Panc1 (cell line): ENCODE measurements at regions not wholly inside any gene's neighbourhood (a gene's known extent, or its start where the extent isn't known, plus 50 kb on each side); places are given as distances from the start of the nearest gene placed in this dataset.

Experiments used
- ATAC-seq: fragments of 200-7000 bp; cut with Tn5 transposase; 2 replicates; pipeline ENCODE4 v1.9.1; 2020; ENCODE audit warnings: mild to moderate bottlenecking, moderate library complexity
- BruUV-seq: library from RNA; stranded (reverse); fragments of 400-500 nt; replicated peaks from 2 replicates; lab custom pipeline; 2021; lab: Mats Ljungman, UMichigan
- CTCF ChIA-PET: fragments of 300-600 bp; sonication (Branson Sonifier 250); formaldehyde crosslinking; loops from one replicate; lab custom pipeline; 2022; ENCODE audit warnings: antibody characterized with exemption; lab: Charles Lee
- POLR2A ChIA-PET: fragments of 300-600 bp; sonication (Branson Sonifier 250); formaldehyde crosslinking; loops from one replicate; lab custom pipeline; 2022; ENCODE audit warnings: antibody characterized with exemption; lab: Charles Lee
- DNase-seq: peaks from one replicate; pipeline ENCODE4 v3.0.0-alpha.2; 2010; ENCODE audit warnings: low read depth, low spot score
- H3K27ac ChIP-seq: 2 replicates; pipeline ENCODE4 v1.5.1; 2011; ENCODE audit warnings: mild to moderate bottlenecking, low read length, inconsistent platforms
- H3K27me3 ChIP-seq: fragments of 200-500 bp; sonication (Bioruptor generic); 2 replicates; pipeline ENCODE4 v1.6.0; 2014; ENCODE audit warnings: low read length, inconsistent platforms; ENCODE audit not compliant: control insufficient read depth, insufficient read depth
- H3K36me3 ChIP-seq: fragments of 200-500 bp; sonication (Bioruptor generic); 2 replicates; pipeline ENCODE4 v1.5.1; 2014; ENCODE audit warnings: inconsistent platforms, mild to moderate bottlenecking, low read length, moderate library complexity; ENCODE audit not compliant: control insufficient read depth, insufficient read depth
- H3K4me1 ChIP-seq: 2 replicates; pipeline ENCODE4 v1.5.1; 2011; ENCODE audit warnings: inconsistent platforms, mild to moderate bottlenecking, low read length, moderate library complexity; ENCODE audit not compliant: control insufficient read depth, insufficient read depth
- H3K4me3 ChIP-seq, 2 experiments: 2 replicates each; pipeline ENCODE4 v1.5.1; 2011 to 2012; ENCODE audit warnings: low read depth in 2 of 2, low read length in 2 of 2, mild to moderate bottlenecking in 2 of 2, inconsistent platforms in 1 of 2, moderate library complexity in 1 of 2
- H3K9me3 ChIP-seq: fragments of 200-500 bp; sonication (Bioruptor generic); 2 replicates; pipeline ENCODE4 v1.5.1; 2014; ENCODE audit warnings: low read depth, mild to moderate bottlenecking, inconsistent platforms, low read length, moderate library complexity; ENCODE audit not compliant: control insufficient read depth, insufficient read depth
- CTCF ChIP-seq: fragments of 450-650 bp; IDR thresholded peaks from 2 replicates; pipeline ENCODE4 v1.5.1; 2017; ENCODE audit warnings: mild to moderate bottlenecking
- POLR2AphosphoS5 ChIP-seq: IDR thresholded peaks from 2 replicates; pipeline ENCODE4 v1.6.1; 2012; ENCODE audit warnings: mild to moderate bottlenecking, low read depth, low read length, moderate library complexity
- REST ChIP-seq, 2 experiments: IDR thresholded peaks; 2 replicates each; pipeline ENCODE4 v1.6.1; 2011 to 2012; ENCODE audit warnings: low read depth in 2 of 2, control low read depth in 1 of 2, low read length in 1 of 2, mild to moderate bottlenecking in 1 of 2, moderate library complexity in 1 of 2; ENCODE audit not compliant: insufficient read depth in 1 of 2
- SIN3A ChIP-seq: IDR thresholded peaks from 2 replicates; pipeline ENCODE4 v1.6.1; 2012; ENCODE audit warnings: low read depth, mild to moderate bottlenecking, low read length, moderate library complexity, borderline replicate concordance; ENCODE audit not compliant: insufficient read depth
- TCF7L2 ChIP-seq: IDR thresholded peaks from 2 replicates; pipeline ENCODE4 v1.6.1; 2011; ENCODE audit warnings: mild to moderate bottlenecking, low read depth, low read length, inconsistent platforms
- in situ Hi-C: cut with HindIII; loops from 2 replicates; pipeline ENCODE4 v1.10.0; 2016; ENCODE audit warnings: low sequenced_read_pairs, low pct_unique_long_range_greater_than_20kb
- intact Hi-C: fragments of 100-400 bp; cut with micrococcal nuclease; formaldehyde crosslinking; loops from one replicate; pipeline ENCODE4 v1.10.0; 2022; ENCODE audit not compliant: unreplicated experiment

GRCh38 chr11:109048098-109048497, 373.9 kb upstream of the C11orf87 start:
- no peak for ATAC-seq
- CTCF ChIA-PET, result no interaction called here
- no TSS peak for BruUV-seq

GRCh38 chr11:109051200-109051599, 370.8 kb upstream of the C11orf87 start:
- Histone ChIP-seq H3K27me3 (0 out of 2 replicates have a peak, but pooled peaks cover 2% of the 10 kb centered on the region), H3K36me3 (no peaks in the 10 kb centered on the region), H3K4me3 (no peak overlapping the region), H3K9me3 (no peaks in the 10 kb centered on the region), H3K4me1 (no peaks in the 10 kb centered on the region), H3K27ac (no peak overlapping the region)
- in situ Hi-C loops (no loop called here), intact Hi-C loops (no loop called here)
- no peak for TF ChIP-seq TCF7L2
- no peak for TF ChIP-seq REST (IDR thresholded peaks at IDR 0.05; ENCODE audit: insufficient read depth in 1 of 2, low read depth in 2 of 2, low read length in 1 of 2)
- no peak for TF ChIP-seq CTCF
- TF ChIP-seq POLR2AphosphoS5, result no peak
- TF ChIP-seq SIN3A, result no peak
- ATAC-seq (no peak), DNase-seq (no peak)
- ChIA-PET POLR2A (no interaction called here), CTCF (no interaction called here)
- BruUV-seq, result no TSS peak

More at GRCh38 chr11:109048098-109048497, 373.9 kb upstream of the C11orf87 start:
- no peaks in the 10 kb centered on the region for H3K9me3 ChIP-seq
- in situ Hi-C loops (no loop called here), intact Hi-C loops (no loop called here)
- POLR2A ChIA-PET, result no interaction called here
- no peak for DNase-seq
- H3K4me3 ChIP-seq, result no peak overlapping the region
- H3K27me3 ChIP-seq, result 0 out of 2 replicates have a peak, but pooled peaks cover 2% of the 10 kb centered on the region
- H3K27ac ChIP-seq, result no peak overlapping the region
- H3K36me3 ChIP-seq, result no peaks in the 10 kb centered on the region
- no peaks in the 10 kb centered on the region for H3K4me1 ChIP-seq
- TF ChIP-seq CTCF, result no peak
- no peak for TF ChIP-seq SIN3A
- TF ChIP-seq POLR2AphosphoS5, result no peak
- TF ChIP-seq TCF7L2, result no peak
- no peak for TF ChIP-seq REST (IDR thresholded peaks at IDR 0.05; ENCODE audit: insufficient read depth in 1 of 2, low read depth in 2 of 2, low read length in 1 of 2)
